HCT116 (cell line): ENCODE measurements at regions not wholly inside any gene's neighbourhood (a gene's known extent, or its start where the extent isn't known, plus 50 kb on each side); places are given as distances from the start of the nearest gene placed in this dataset.

Source experiments
- CBX3 ChIP-seq: IDR thresholded peaks from 2 replicates; pipeline ENCODE4 v1.6.1; 2012; ENCODE audit warnings: low read depth
- EZH2 ChIP-seq: fragments of 200-600 bp; sonication (generic); IDR thresholded peaks from 2 replicates; pipeline ENCODE4 v1.6.1; 2017; ENCODE audit warnings: antibody characterized with exemption, mixed run types
- EZH2phosphoT487 ChIP-seq: fragments of 200-600 bp; IDR thresholded peaks from 2 replicates; pipeline ENCODE4 v1.6.1; 2018; ENCODE audit warnings: antibody characterized with exemption, borderline replicate concordance
- POLR2A ChIP-seq: IDR thresholded peaks from 2 replicates; pipeline ENCODE4 v1.7.0; 2011; ENCODE audit warnings: borderline replicate concordance; ENCODE audit not compliant: insufficient read depth, insufficient read length; ENCODE audit errors: extremely low read depth
- POLR2AphosphoS5 ChIP-seq: IDR thresholded peaks from 2 replicates; pipeline ENCODE4 v1.6.1; 2011; ENCODE audit warnings: mild to moderate bottlenecking, low read depth, low read length, moderate library complexity
- RAD21 ChIP-seq: IDR thresholded peaks from 2 replicates; pipeline ENCODE4 v1.6.1; 2012; ENCODE audit warnings: low read depth, mild to moderate bottlenecking
- REST ChIP-seq: IDR thresholded peaks from 2 replicates; pipeline ENCODE4 v1.6.1; 2012; ENCODE audit warnings: low read depth
- TF ChIP-seq, protein P1 (sequence below), 3 experiments: fragments of 200-600 bp in 1 of 3; sonication (generic) in 1 of 3; IDR thresholded peaks in 2 of 3; conservative IDR thresholded peaks in 1 of 3; 2 replicates each; pipeline ENCODE4 v1.5.1; 2012 to 2017; ENCODE audit warnings: low read depth in 2 of 3, low read length in 2 of 3, antibody characterized with exemption in 1 of 3, borderline replicate concordance in 1 of 3, control low read depth in 1 of 3, mild to moderate bottlenecking in 1 of 3, mixed read lengths in 1 of 3, mixed run types in 1 of 3, moderate library complexity in 1 of 3; ENCODE audit not compliant: insufficient read depth in 1 of 3

GRCh38 chr4:26145212-26145611, 175.6 kb upstream of the RBPJ start:
- TF ChIP-seq POLR2A, result no peak
- TF ChIP-seq EZH2, result no peak
- no peak for TF ChIP-seq EZH2phosphoT487
- no peak for TF ChIP-seq POLR2AphosphoS5
- TF ChIP-seq, protein P1, sequence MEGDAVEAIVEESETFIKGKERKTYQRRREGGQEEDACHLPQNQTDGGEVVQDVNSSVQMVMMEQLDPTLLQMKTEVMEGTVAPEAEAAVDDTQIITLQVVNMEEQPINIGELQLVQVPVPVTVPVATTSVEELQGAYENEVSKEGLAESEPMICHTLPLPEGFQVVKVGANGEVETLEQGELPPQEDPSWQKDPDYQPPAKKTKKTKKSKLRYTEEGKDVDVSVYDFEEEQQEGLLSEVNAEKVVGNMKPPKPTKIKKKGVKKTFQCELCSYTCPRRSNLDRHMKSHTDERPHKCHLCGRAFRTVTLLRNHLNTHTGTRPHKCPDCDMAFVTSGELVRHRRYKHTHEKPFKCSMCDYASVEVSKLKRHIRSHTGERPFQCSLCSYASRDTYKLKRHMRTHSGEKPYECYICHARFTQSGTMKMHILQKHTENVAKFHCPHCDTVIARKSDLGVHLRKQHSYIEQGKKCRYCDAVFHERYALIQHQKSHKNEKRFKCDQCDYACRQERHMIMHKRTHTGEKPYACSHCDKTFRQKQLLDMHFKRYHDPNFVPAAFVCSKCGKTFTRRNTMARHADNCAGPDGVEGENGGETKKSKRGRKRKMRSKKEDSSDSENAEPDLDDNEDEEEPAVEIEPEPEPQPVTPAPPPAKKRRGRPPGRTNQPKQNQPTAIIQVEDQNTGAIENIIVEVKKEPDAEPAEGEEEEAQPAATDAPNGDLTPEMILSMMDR (IDR thresholded peaks at IDR 0.05 in 2 of 3, conservative IDR thresholded peaks at IDR 0.05 in 1 of 3; ENCODE audit: borderline replicate concordance in 1 of 3, insufficient read depth in 1 of 3, low read depth in 2 of 3, low read length in 2 of 3), result no peak
- TF ChIP-seq REST, result no peak
- no peak for TF ChIP-seq CBX3
- no peak for TF ChIP-seq RAD21
